ENCODE measurements at regions not wholly inside any gene's neighbourhood (a gene's known extent, or its start where the extent isn't known, plus 50 kb on each side); places are given as distances from the start of the nearest gene placed in this dataset.

DNA sequence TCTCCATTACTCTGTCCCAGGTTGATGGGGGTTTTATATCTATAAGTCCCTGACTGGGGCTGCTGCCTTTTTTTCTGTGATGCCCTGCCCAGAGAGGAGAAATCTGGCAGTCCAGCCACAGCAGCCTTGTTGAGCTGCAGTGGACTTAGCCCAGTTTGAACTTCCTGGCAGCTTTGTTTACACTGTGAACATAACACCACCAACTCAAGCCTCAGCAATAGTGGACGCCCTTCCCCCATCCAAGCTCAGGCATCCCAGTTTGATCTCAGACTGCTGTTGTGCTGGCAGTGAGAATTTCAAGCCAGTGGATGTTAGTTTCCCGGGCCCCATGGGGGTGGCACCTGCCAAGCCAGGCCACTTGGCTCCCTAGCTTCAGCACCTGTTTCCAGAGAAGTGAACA lies 298.5 kb upstream of the KDM5D start:
- TF ChIP-seq, protein P1, sequence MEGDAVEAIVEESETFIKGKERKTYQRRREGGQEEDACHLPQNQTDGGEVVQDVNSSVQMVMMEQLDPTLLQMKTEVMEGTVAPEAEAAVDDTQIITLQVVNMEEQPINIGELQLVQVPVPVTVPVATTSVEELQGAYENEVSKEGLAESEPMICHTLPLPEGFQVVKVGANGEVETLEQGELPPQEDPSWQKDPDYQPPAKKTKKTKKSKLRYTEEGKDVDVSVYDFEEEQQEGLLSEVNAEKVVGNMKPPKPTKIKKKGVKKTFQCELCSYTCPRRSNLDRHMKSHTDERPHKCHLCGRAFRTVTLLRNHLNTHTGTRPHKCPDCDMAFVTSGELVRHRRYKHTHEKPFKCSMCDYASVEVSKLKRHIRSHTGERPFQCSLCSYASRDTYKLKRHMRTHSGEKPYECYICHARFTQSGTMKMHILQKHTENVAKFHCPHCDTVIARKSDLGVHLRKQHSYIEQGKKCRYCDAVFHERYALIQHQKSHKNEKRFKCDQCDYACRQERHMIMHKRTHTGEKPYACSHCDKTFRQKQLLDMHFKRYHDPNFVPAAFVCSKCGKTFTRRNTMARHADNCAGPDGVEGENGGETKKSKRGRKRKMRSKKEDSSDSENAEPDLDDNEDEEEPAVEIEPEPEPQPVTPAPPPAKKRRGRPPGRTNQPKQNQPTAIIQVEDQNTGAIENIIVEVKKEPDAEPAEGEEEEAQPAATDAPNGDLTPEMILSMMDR (IDR thresholded peaks at IDR 0.05), result no peak

DNA sequence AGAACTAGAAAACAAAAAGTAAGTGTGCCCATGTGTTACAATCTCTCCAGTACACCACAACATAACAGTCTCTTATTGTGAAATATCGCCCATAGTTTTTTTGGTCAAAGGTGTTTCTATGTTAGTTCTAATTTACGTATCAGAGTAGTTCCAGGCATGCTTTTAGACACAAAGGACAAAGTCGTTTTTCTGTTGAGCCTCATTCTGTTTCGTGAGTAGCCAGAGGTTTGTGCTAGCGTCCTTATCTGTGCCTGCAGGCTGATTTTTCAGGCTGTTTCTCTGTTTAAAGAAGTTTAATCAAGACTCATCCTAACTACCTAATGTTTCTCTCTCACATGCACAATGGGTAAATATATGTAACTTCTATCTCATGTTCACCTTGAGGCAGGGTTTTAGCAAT lies 281.1 kb upstream of the KDM5D start:
- TF ChIP-seq, protein P1 (IDR thresholded peaks at IDR 0.05), result no peak

DNA sequence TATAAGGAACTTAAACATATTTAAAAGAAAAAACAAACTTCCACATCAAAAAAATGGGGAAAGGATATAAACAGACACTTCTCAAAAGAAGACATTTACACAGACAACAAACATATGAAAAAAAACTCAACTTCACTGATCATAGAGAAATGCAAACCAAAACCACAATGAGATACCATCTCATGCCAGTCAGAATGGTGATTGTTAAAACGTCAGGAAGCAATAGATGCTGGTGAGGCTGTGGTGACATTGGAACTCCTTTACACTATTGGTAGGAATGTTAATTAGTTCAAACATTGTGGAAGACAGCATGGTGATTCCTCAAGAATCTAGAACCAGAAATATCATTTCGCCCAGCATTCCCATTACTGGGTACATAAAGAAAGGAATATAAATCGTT lies 228.5 kb upstream of the KDM5D start:
- TF ChIP-seq, protein P1 (IDR thresholded peaks at IDR 0.05), result no peak

DNA sequence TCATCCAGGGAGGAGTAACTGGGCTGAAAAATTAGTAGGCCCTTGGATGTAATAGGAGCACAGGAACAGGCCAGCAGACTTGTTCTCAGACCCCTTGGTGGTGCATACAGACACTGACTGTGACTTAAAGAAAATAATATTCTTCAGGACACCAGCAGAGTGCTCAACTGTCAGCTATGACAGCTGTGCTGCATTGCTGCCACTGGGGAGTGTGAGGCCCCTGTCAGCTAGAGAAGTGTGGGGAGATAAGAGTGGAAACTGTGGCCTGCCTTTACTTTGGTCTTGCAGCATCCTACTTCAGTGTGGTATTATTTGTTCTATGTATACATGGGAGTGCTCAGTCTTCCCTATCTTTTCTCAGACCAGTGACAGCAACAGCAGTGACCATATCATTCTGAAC lies 203.2 kb upstream of the KDM5D start:
- TF ChIP-seq, protein P1 (IDR thresholded peaks at IDR 0.05), result no peak

DNA sequence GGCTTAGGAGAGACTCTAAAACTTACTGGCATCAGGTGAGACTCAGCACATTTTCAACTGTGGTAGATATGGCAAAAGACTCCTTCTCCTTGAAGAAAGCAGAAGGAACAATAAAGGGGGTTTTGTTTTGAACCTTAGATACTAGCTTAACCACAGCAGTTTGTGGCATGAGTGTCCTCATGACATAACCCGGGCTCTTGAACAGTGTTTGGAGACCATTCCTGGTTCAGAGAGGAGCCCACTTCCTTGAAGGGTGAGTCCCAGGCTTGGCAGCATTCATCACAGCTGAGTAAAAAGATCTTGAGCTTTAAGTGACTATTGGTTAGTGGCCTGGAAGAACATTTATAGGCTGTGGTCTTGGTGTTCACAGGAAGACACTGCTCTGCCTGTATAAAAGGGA lies 154.5 kb upstream of the KDM5D start:
- TF ChIP-seq, protein P1 (IDR thresholded peaks at IDR 0.05), result no peak

DNA sequence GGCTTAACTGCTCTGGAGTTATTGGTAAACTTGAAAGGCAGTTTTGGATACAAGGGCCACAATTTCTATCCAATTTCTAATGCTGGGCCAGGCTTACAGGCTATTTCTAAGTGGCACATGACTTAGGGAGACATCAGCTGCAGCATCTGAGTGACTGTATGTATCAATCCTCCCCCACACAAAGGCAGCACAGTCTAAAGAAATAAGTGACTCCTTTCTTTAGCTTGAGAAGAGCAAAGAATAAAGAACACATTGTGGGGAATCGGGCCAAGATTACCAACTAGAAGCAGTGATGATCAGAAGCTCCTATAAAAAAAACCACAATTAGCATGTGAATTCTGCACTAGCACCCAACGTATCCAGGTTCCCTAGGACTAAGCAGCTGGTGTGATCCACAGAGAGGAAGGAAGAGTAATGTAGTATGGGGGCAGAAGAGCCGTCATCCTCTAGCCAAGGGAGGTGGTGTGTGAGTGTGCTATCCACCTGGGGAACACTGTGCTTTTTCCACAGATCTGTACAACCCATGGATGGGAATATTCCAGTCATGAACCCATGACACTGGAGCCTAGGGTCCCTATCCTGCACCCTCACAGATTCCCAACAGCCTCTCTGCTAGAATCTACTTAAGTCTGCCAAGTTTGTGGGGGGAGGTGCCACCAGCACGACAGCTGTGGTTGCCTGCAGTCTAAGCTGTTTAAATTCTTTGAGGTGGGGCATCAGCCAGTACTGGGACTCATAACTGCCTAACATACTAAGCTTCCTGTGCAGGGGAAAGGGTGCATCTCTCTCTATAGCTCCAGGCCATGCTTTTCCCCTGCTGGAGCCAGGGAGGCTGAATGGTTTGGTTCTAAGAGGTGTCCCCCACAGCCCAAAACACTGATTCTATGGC lies 147.8 kb upstream of the KDM5D start:
- TF ChIP-seq, protein P1 (IDR thresholded peaks at IDR 0.05), result no peak

DNA sequence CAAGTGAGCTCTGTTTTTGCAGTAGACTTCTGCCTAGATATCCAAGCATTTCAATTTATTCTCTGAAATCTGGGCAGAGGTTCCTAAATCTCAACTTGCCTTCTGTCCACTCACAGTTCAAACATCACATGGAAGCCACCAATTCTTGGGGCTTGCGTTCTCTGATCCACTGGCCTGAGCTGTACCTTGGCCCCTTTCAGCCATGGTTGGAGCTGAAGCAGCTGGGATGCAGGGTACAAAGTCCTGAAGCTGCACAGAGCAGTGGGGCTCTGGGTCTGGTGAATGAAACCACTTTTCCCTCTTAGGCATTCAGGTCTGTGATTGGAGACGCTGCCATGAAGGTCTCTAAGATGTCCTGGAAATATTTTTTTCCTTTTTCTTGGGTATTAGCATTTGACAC lies 137.6 kb upstream of the KDM5D start:
- TF ChIP-seq, protein P1 (IDR thresholded peaks at IDR 0.05), result no peak

Data from LNCAP (cell line).